Natural killer cell (primary cell): ENCODE measurements at regions not wholly inside any gene's neighbourhood (a gene's known extent, or its start where the extent isn't known, plus 50 kb on each side); places are given as distances from the start of the nearest gene placed in this dataset.
"Not testable (repeated sequence)": the region's sequence is repeated elsewhere in the genome, so short reads cannot be mapped to it uniquely, and the experiment has no call there.

Experiments
- ATAC-seq, 3 donors: fragments of 150-1000 bp in 2 of 3; fragments of 200-7000 bp in 1 of 3; cut with Tn5 transposase; 1 replicate in 1 of 3; 2 replicates in 2 of 3; pipeline ENCODE4 v1.10.0; 2021; ENCODE audit warnings: mild to moderate bottlenecking in 2 of 3, moderate library complexity in 2 of 3
- DNase-seq, 2 donors: peaks; one replicate each; pipeline versions ENCODE4 v3.0.0 to v3.0.0-alpha.2; 2013 to 2021; ENCODE audit warnings: mixed read lengths in 1 of 2
- H3K27ac ChIP-seq: one replicate; pipeline ENCODE4 v1.5.1; 2013; ENCODE audit warnings: mild to moderate bottlenecking, low read length
- H3K27me3 ChIP-seq: one replicate; pipeline ENCODE4 v1.6.1; 2013; ENCODE audit warnings: low read length; ENCODE audit not compliant: control insufficient read depth, insufficient read depth
- H3K36me3 ChIP-seq: one replicate; pipeline ENCODE4 v1.6.1; 2013; ENCODE audit warnings: low read length; ENCODE audit not compliant: control insufficient read depth, insufficient read depth
- H3K4me1 ChIP-seq: one replicate; pipeline ENCODE4 v1.6.1; 2013; ENCODE audit warnings: low read length; ENCODE audit not compliant: control insufficient read depth, insufficient read depth
- H3K4me3 ChIP-seq: one replicate; pipeline ENCODE4 v1.5.1; 2013; ENCODE audit warnings: low read length
- H3K9me3 ChIP-seq: one replicate; pipeline ENCODE4 v1.6.1; 2013; ENCODE audit warnings: low read length; ENCODE audit not compliant: control insufficient read depth, insufficient read depth
- H3K27ac Mint-ChIP-seq, 2 donors: one replicate each; pipeline ENCODE4 v1.8.0; 2022; ENCODE audit warnings: mild to moderate bottlenecking in 2 of 2, mixed read lengths in 2 of 2, moderate library complexity in 1 of 2
- H3K27me3 Mint-ChIP-seq, 2 donors: one replicate each; pipeline ENCODE4 v1.8.0; 2022; ENCODE audit warnings: low read depth in 2 of 2, mixed read lengths in 2 of 2
- H3K36me3 Mint-ChIP-seq: one replicate; pipeline ENCODE4 v1.8.0; 2022; ENCODE audit warnings: mixed read lengths
- H3K4me1 Mint-ChIP-seq, 2 donors: one replicate each; pipeline ENCODE4 v1.8.0; 2022; ENCODE audit warnings: mixed read lengths in 2 of 2
- H3K4me3 Mint-ChIP-seq: one replicate; pipeline ENCODE4 v1.8.0; 2022; ENCODE audit warnings: mild to moderate bottlenecking, moderate library complexity, mixed read lengths
- H3K9me3 Mint-ChIP-seq, 2 donors: one replicate each; pipeline ENCODE4 v1.8.0; 2022; ENCODE audit warnings: mixed read lengths in 2 of 2
- CTCF ChIP-seq: fragments of 200-600 bp; IDR thresholded peaks from one replicate; pipeline ENCODE4 v1.8.0; 2022; ENCODE audit warnings: antibody characterized with exemption
- WGBS: methylation state at CpG from one replicate; pipeline ENCODE4 v1.1.7; 2013; ENCODE audit warnings: missing lambda C conversion rate; ENCODE audit not compliant: insufficient coverage; 5-methylcytosine and 5-hydroxymethylcytosine counted together
- intact Hi-C: fragments of 100-400 bp; cut with micrococcal nuclease; formaldehyde crosslinking; loops from one replicate; pipeline ENCODE4 v1.14.2; 2022

DNA sequence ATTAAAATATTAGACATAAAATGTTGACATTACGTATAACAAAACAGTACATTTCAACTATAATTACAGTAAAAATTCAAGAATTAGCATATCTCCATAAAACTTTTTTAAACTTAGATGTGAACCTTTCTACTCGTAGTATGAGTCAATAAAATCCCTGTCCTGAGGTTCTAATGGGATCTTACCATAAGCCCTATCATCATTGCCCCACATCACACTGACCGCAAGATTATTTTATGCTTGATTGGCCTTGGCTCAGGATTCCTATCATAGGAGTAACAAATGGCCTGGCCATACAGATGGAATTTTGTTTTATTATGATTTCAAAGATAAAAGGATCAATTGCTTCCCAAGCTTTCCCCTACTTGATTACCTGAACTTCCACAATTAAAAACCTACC is 238.3 kb downstream of the MEF2C start:
- Mint-ChIP-seq H3K4me3 (no peak overlapping the region), H3K27ac (no peak overlapping the region), H3K36me3 (no peaks in the 10 kb centered on the region), H3K4me1 (no peaks in the 10 kb centered on the region), H3K9me3 (no peaks in the 10 kb centered on the region), H3K27me3 (peaks cover 7 to 21% of the 10 kb centered on the region in 2 donors)
- no peak for TF ChIP-seq CTCF
- Histone ChIP-seq H3K4me1 (no peaks in the 10 kb centered on the region), H3K4me3 (no peak overlapping the region), H3K9me3 (no peaks in the 10 kb centered on the region), H3K27me3 (peaks cover 15% of the 10 kb centered on the region), H3K27ac (no peak overlapping the region), H3K36me3 (no peaks in the 10 kb centered on the region)
- intact Hi-C loops = no loop called here
- DNase-seq (no peak), ATAC-seq (no peak)
- WGBS = 83% methylated on average over 2 of the region's 3 CpGs

GRCh38 chr5:88643315-88643714 is 239.7 kb downstream of the MEF2C start:
- DNase-seq = no peak
- Mint-ChIP-seq H3K27me3 (peaks cover 7 to 21% of the 10 kb centered on the region in 2 donors), H3K9me3 (no peaks in the 10 kb centered on the region), H3K27ac (no peak overlapping the region), H3K36me3 (no peaks in the 10 kb centered on the region), H3K4me3 (no peak overlapping the region), H3K4me1 (no peaks in the 10 kb centered on the region)
- TF ChIP-seq CTCF = no peak
- Histone ChIP-seq H3K4me3 (no peak overlapping the region), H3K27me3 (peaks cover 13% of the 10 kb centered on the region), H3K9me3 (no peaks in the 10 kb centered on the region), H3K4me1 (no peaks in the 10 kb centered on the region), H3K36me3 (no peaks in the 10 kb centered on the region), H3K27ac (no peak overlapping the region)
- intact Hi-C loops = no loop called here
- ATAC-seq = no peak

- DNase-seq = no peak
- Histone ChIP-seq H3K27ac (no peak overlapping the region), H3K9me3 (no peaks in the 10 kb centered on the region), H3K27me3 (no peaks in the 10 kb centered on the region), H3K36me3 (no peaks in the 10 kb centered on the region), H3K4me3 (no peak overlapping the region), H3K4me1 (no peaks in the 10 kb centered on the region)
- no CpG with 5 or more reads among the region's 2 CpGs for WGBS
- ATAC-seq = no peak
- Mint-ChIP-seq H3K27ac (no peak overlapping the region), H3K36me3 (no peaks in the 10 kb centered on the region), H3K27me3 (peaks cover 11 to 31% of the 10 kb centered on the region in 2 donors), H3K9me3 (no peaks in the 10 kb centered on the region), H3K4me3 (no peak overlapping the region), H3K4me1 (no peaks in the 10 kb centered on the region)
- TF ChIP-seq CTCF = no peak
- intact Hi-C loops = no loop called here
These were observed 249.0 kb downstream of the MEF2C start for GRCh38 chr5:88634014-88634413.

- H3K4me1 ChIP-seq, H3K9me3 Mint-ChIP-seq, H3K9me3 ChIP-seq, H3K27me3 ChIP-seq, H3K27ac Mint-ChIP-seq, DNase-seq, H3K36me3 Mint-ChIP-seq, H3K36me3 ChIP-seq, H3K4me3 Mint-ChIP-seq, H3K27ac ChIP-seq, H3K4me3 ChIP-seq, H3K4me1 Mint-ChIP-seq, ATAC-seq, intact Hi-C loops: not testable (repeated sequence)
- WGBS = 91% methylated on average over 5 of the region's 5 CpGs
- peaks cover 0 to 10% of the 10 kb centered on the region in 2 donors for H3K27me3 Mint-ChIP-seq
These were observed 260.1 kb downstream of the MEF2C start for GRCh38 chr5:88622890-88623289.

GRCh38 chr5:88615767-88616166 is 267.2 kb downstream of the MEF2C start:
- H3K9me3 ChIP-seq, ATAC-seq, H3K4me3 Mint-ChIP-seq, H3K4me1 ChIP-seq, DNase-seq, H3K4me1 Mint-ChIP-seq, H3K36me3 ChIP-seq, H3K27ac ChIP-seq, intact Hi-C loops, H3K36me3 Mint-ChIP-seq, H3K4me3 ChIP-seq, H3K27ac Mint-ChIP-seq, H3K27me3 ChIP-seq: not testable (repeated sequence)
- H3K9me3 Mint-ChIP-seq = peaks cover 2 to 11% of the 10 kb centered on the region in 2 donors
- WGBS = 100% methylated on average over 1 of the region's 32 CpGs
- peaks cover 10 to 13% of the 10 kb centered on the region in 2 donors for H3K27me3 Mint-ChIP-seq
